GM21423 (cell line): ENCODE measurements at regions not wholly inside any gene's neighbourhood (a gene's known extent, or its start where the extent isn't known, plus 50 kb on each side); places are given as distances from the start of the nearest gene placed in this dataset.
A peak's percentile ranks its signal among the peaks of the same experiment; 100 is the strongest.

Source experiments
- ATAC-seq: cut with Tn5 transposase; IDR thresholded peaks from one replicate; pipeline ENCODE4 v1.9.1; 2021; ENCODE audit warnings: mild to moderate bottlenecking, moderate library complexity; ENCODE audit not compliant: unreplicated experiment

- ATAC-seq: no peak
Measured at GRCh38 chr6:76703285-76703684, 630.8 kb upstream of the IMPG1 start.

- no peak for ATAC-seq
Measured at GRCh38 chr6:76702187-76702586, 629.7 kb upstream of the IMPG1 start.

- ATAC-seq: no peak
Measured at GRCh38 chr6:76701610-76702009, 629.1 kb upstream of the IMPG1 start.

DNA sequence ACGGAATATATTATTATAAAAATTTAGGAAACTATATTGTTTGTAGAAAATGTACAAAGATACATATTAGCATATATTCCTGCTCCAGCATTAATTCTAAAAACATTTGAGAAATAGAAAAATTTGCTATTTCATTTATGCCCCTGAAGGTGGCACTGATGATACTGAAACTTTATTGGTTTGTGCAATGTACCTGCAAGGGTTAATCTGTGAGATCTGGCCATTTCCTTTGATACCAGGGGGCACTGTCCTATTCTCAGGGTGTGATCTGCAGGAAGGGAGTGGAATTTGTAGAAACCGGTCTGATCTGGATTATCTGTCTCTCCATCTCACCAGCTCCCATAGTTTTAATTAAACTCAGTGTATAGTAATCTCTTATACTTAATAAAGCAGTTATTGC is 625.1 kb upstream of the IMPG1 start:
- no peak for ATAC-seq

GRCh38 chr6:76694795-76695194 is 622.3 kb upstream of the IMPG1 start:
- ATAC-seq: no peak

GRCh38 chr6:76684875-76685274 is 612.4 kb upstream of the IMPG1 start:
- ATAC-seq: no peak

GRCh38 chr6:76683985-76684384 is 611.5 kb upstream of the IMPG1 start:
- ATAC-seq: no peak

DNA sequence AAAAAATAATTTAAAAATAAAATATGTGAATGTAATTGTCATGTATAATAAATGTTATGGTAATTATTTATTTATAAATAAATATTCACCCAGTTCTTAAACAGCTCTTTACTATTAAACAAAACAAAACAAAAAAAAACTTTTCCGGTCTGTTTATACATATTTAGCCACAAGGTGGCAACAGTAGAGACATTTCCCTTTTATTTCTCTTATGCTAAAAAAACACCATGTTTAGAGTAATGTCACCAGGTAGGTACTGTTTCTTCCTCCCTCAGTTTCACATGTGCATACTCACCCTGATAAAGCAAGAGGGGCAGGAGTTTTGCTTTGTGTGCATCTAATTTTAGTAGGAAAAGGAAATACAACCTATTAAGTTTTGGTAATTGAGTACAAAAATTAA is 610.4 kb upstream of the IMPG1 start:
- ATAC-seq: peak; percentile 51

DNA sequence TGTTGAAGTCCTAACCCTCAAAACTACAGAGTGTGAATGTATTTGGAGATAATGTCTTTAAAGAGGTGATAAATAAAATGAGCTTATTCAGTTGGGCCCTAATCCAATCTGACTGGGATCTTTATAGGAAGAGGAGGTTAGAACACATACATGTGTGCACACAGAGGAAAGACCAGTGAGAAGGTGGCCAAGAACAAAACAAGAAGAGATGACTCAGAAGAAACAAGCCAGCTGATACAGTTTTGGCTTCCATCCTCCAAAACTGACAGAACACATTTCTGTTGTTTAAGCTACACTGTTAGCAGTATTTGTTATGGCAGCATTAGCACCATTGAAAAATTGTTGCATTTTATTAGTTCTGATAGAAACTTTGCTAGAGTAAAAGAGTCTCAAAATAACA is 609.3 kb upstream of the IMPG1 start:
- no peak for ATAC-seq

- ATAC-seq: no peak
Measured at GRCh38 chr6:76677017-76677416, 604.6 kb upstream of the IMPG1 start.

DNA sequence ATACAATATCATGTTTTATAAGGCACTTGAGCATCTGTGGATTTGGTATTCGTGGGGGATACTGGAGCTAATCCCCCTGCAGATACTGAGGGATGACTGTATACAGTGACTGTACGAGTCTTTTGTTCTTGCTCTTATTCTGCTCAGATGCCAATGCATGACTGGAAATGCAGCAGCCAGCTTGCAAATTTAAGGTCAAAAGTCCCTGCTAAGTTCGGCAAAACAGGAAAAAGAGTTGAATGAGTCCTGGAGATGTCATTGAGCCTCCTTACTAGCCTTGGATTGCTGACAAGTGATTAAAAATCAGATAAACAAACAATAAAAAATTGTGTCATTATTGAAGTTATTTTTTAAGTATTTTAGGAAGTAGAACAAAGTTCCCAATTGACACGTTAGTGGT is 599.3 kb upstream of the IMPG1 start:
- ATAC-seq: no peak

DNA sequence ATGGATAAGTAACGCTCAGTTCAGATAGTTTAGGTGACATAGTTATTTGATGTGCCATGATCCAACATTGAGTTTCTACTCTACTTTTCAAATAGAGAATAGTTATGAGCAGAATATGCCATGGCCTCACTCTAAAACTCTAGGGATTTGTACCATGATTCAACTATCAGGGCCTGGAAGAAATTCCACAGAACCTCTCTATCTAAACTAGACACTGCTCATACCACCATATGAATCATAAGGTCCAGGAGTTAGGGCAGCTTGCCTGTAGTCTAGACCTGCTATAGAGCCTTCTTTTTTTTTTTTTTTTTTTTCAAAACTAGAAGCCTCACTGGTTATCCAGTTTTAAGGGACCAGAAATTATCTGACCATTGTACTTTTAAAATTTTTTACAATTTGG is 571.8 kb upstream of the IMPG1 start:
- ATAC-seq: no peak

DNA sequence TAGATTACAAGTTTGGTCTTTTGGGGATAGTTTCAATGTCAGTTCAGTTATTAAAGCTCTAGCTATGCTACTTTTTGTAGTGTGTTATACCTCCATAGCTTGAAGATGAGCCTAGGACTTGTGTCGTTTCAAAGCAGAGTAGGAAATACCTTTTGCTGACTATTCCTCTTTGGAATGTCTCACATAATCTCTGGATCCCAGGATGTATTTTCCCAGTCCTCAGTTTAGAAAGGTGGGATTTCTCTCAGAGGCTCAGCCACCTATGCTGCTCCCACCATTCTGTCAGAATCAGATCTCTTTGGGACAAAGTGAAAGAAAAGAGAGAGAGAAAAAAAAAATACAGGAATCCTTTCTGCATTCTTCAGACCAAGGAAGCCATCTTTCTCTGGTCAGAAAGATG is 567.5 kb upstream of the IMPG1 start:
- no peak for ATAC-seq

DNA sequence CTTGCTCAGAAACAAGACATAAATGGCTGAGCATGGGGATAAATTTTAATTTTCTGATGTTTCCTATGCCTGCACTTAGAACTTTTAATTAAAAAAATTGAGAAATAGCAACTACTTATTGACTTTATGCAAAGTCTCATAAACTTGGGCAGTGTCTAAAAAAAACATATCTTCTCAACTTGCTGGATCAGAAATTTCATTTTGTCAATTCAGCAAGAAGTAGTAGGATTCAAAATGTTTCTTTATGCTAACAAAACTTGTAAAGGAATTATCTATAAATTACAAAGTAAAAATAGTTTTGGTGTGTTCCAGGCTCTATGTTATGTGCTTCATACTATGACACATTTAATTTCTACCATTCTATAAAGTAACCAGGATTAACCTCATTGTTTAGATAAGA is 562.2 kb upstream of the IMPG1 start:
- no peak for ATAC-seq

DNA sequence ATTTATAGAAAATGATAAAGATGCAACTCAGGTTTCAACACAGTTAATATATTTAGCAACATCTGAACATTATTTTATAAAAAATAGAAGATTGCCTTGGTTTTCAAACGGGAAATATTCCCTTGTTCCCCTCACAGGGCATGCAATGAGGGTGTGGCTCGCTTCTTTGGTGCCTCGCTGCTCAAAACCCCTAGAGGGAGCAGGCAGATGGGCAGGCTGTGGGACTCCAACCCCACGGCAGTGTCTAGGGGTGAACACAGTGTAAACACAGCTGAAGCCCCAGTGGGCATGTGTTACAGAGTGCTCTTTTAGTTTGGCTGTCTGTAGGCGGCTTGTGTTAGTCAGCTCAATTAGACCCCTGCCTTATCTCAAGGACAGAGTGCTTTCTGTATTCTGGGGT is 560.8 kb upstream of the IMPG1 start:
- no peak for ATAC-seq

GRCh38 chr6:76631622-76632021 is 559.2 kb upstream of the IMPG1 start:
- no peak for ATAC-seq

- ATAC-seq: no peak
Measured at GRCh38 chr6:76615395-76615794, 542.9 kb upstream of the IMPG1 start.

DNA sequence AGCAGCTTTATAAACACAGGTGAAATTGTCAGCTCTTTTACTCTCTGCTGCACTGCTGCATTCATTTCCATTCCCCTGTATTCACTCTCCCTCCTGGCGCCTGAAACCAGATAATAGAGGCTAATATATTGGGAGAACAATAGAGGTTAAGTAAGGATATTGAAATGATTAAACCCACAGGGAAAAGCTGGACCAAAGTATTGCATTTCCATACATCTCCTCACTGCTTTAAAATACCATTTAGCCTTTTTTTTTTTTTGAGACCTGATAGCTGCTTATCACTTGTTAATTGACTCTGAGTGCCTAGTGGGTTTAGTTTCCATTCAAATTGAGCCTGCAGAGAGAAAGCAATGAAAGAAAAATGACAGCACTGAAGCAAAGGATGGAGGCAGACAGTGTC is 540.5 kb upstream of the IMPG1 start:
- no peak for ATAC-seq

GRCh38 chr6:76609160-76609559 is 536.7 kb upstream of the IMPG1 start:
- no peak for ATAC-seq

GRCh38 chr6:76594109-76594508 is 521.6 kb upstream of the IMPG1 start:
- ATAC-seq: no peak

- no peak for ATAC-seq
Measured at GRCh38 chr6:76593668-76594067, 521.2 kb upstream of the IMPG1 start.

DNA sequence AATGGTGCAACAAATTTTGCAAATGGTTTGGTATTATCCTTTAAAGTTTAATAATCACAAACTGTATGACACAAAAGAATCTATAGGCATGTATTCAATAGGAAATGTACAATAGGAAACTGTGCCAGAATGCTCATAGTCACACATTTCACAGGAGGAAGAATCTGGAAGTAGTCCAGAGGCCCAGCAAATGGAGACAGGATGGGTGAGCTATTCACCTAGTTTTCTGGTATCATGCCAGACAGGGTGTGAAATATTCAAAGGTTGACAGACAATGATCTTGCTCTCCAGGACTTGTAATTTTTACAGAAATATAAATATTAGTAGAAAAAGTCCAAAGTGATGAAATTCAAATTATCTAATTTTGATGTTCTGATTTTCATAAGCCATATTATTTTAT is 520.1 kb upstream of the IMPG1 start:
- no peak for ATAC-seq

GRCh38 chr6:76587271-76587670 is 514.8 kb upstream of the IMPG1 start:
- ATAC-seq: no peak

- no peak for ATAC-seq
Measured at GRCh38 chr6:76584121-76584520, 511.7 kb upstream of the IMPG1 start.
